ACHN (cell line): ENCODE measurements at regions not wholly inside any gene's neighbourhood (a gene's known extent, or its start where the extent isn't known, plus 50 kb on each side); places are given as distances from the start of the nearest gene placed in this dataset.
A peak's percentile ranks its signal among the peaks of the same experiment; 100 is the strongest.

Source experiments
- DNase-seq: peaks from one replicate; pipeline ENCODE4 v3.0.0-alpha.2; 2015
- in situ Hi-C: cut with HindIII; loops from 2 replicates; pipeline ENCODE4 v1.10.0; 2017; ENCODE audit warnings: low sequenced_read_pairs, low pct_ligation_motif_present, low pct_unique_long_range_greater_than_20kb

GRCh38 chr6:4388675-4389074 is 253.3 kb upstream of the ECI2 start:
- peak; percentile 41 for DNase-seq
- in situ Hi-C loops, result no loop called here

- DNase-seq, result no peak
- in situ Hi-C loops, result no loop called here
Measured at GRCh38 chr6:4384656-4385055, 249.3 kb upstream of the ECI2 start.

- in situ Hi-C loops, result no loop called here
- no peak for DNase-seq
Measured at GRCh38 chr6:4383910-4384638, 248.7 kb upstream of the ECI2 start.

- in situ Hi-C loops, result no loop called here
- DNase-seq, result no peak
Measured at GRCh38 chr6:4382362-4382853, 247.0 kb upstream of the ECI2 start.

GRCh38 chr6:4381381-4381780 is 246.0 kb upstream of the ECI2 start:
- DNase-seq, result no peak
- in situ Hi-C loops, result no loop called here

GRCh38 chr6:4380881-4381281 is 245.5 kb upstream of the ECI2 start:
- DNase-seq, result no peak
- in situ Hi-C loops, result no loop called here

GRCh38 chr6:4379958-4380357 is 244.6 kb upstream of the ECI2 start:
- in situ Hi-C loops, result no loop called here
- no peak for DNase-seq

GRCh38 chr6:4378319-4378996 is 243.1 kb upstream of the ECI2 start:
- DNase-seq, result no peak
- in situ Hi-C loops, result no loop called here

- in situ Hi-C loops, result no loop called here
Measured at GRCh38 chr6:4377603-4378002, 242.2 kb upstream of the ECI2 start.

GRCh38 chr6:4374216-4374615 is 238.8 kb upstream of the ECI2 start:
- in situ Hi-C loops, result no loop called here
- no peak for DNase-seq

More at GRCh38 chr6:4377603-4378002, 242.2 kb upstream of the ECI2 start:
- DNase-seq, result no peak

GRCh38 chr6:4372866-4373265 is 237.5 kb upstream of the ECI2 start:
- in situ Hi-C loops, result no loop called here
- no peak for DNase-seq

- in situ Hi-C loops, result no loop called here
Measured at GRCh38 chr6:4371207-4371921, 236.0 kb upstream of the ECI2 start.

GRCh38 chr6:4370066-4370465 is 234.7 kb upstream of the ECI2 start:
- in situ Hi-C loops, result no loop called here
- DNase-seq, result peak; percentile 86

More at GRCh38 chr6:4371207-4371921, 236.0 kb upstream of the ECI2 start:
- DNase-seq, result no peak

- peak; percentile 57 for DNase-seq
Measured at GRCh38 chr6:4369616-4370015, 234.2 kb upstream of the ECI2 start.

GRCh38 chr6:4368649-4369048 is 233.3 kb upstream of the ECI2 start:
- no peak for DNase-seq
- in situ Hi-C loops, result no loop called here

More at GRCh38 chr6:4369616-4370015, 234.2 kb upstream of the ECI2 start:
- in situ Hi-C loops, result no loop called here

GRCh38 chr6:4367643-4368042 is 232.3 kb upstream of the ECI2 start:
- no peak for DNase-seq
- in situ Hi-C loops, result no loop called here

GRCh38 chr6:4366635-4367395 is 231.4 kb upstream of the ECI2 start:
- no peak for DNase-seq
- in situ Hi-C loops, result no loop called here

GRCh38 chr6:4365686-4366085 is 230.3 kb upstream of the ECI2 start:
- DNase-seq, result no peak
- in situ Hi-C loops, result no loop called here

GRCh38 chr6:4364711-4365110 is 229.3 kb upstream of the ECI2 start:
- in situ Hi-C loops, result no loop called here
- DNase-seq, result no peak
